HG03039 (cell line): ENCODE measurements at regions not wholly inside any gene's neighbourhood (a gene's known extent, or its start where the extent isn't known, plus 50 kb on each side); places are given as distances from the start of the nearest gene placed in this dataset.

Experiments used
- ATAC-seq: cut with Tn5 transposase; IDR thresholded peaks from one replicate; pipeline ENCODE4 v1.9.1; 2021; ENCODE audit warnings: mild to moderate bottlenecking, moderate library complexity; ENCODE audit not compliant: unreplicated experiment

- ATAC-seq = no peak
Observed at GRCh38 chr1:199033661-199034060, 394.8 kb downstream of the PTPRC start.

- ATAC-seq = no peak
Observed at GRCh38 chr1:199038156-199038555, 399.3 kb downstream of the PTPRC start.

GRCh38 chr1:199040076-199040905 is 401.5 kb downstream of the PTPRC start:
- no peak for ATAC-seq

GRCh38 chr1:199041173-199041914 is 402.5 kb downstream of the PTPRC start:
- ATAC-seq = peak; percentile 97

- ATAC-seq = no peak
Observed at GRCh38 chr1:199042193-199042592, 403.4 kb downstream of the PTPRC start.

GRCh38 chr1:199044191-199044590 is 405.4 kb downstream of the PTPRC start:
- no peak for ATAC-seq

GRCh38 chr1:199046618-199047017 is 407.8 kb downstream of the PTPRC start:
- no peak for ATAC-seq

- no peak for ATAC-seq
Observed at GRCh38 chr1:199054694-199055093, 415.9 kb downstream of the PTPRC start.

GRCh38 chr1:199057322-199057721 is 418.5 kb downstream of the PTPRC start:
- ATAC-seq = no peak

GRCh38 chr1:199058281-199058680 is 419.4 kb downstream of the PTPRC start:
- ATAC-seq = no peak

GRCh38 chr1:199064971-199065370 is 426.1 kb downstream of the PTPRC start:
- ATAC-seq = no peak

GRCh38 chr1:199067483-199067882 is 428.6 kb downstream of the PTPRC start:
- ATAC-seq = peak; percentile 94

- ATAC-seq = no peak
Observed at GRCh38 chr1:199071080-199071479, 432.2 kb downstream of the PTPRC start.

- no peak for ATAC-seq
Observed at GRCh38 chr1:199073166-199073565, 434.3 kb downstream of the PTPRC start.

- no peak for ATAC-seq
Observed at GRCh38 chr1:199075792-199076191, 437.0 kb downstream of the PTPRC start.

GRCh38 chr1:199079994-199080393 is 441.2 kb downstream of the PTPRC start:
- ATAC-seq = no peak

- peak; percentile 89 for ATAC-seq
Observed at GRCh38 chr1:199081739-199082138, 442.9 kb downstream of the PTPRC start.

- no peak for ATAC-seq
Observed at GRCh38 chr1:199082778-199083389, 444.0 kb downstream of the PTPRC start.

GRCh38 chr1:199083680-199084079 is 444.8 kb downstream of the PTPRC start:
- ATAC-seq = no peak

GRCh38 chr1:199084293-199084692 is 445.5 kb downstream of the PTPRC start:
- ATAC-seq = no peak

GRCh38 chr1:199085903-199086302 is 447.1 kb downstream of the PTPRC start:
- no peak for ATAC-seq

- ATAC-seq = no peak
Observed at GRCh38 chr1:199087144-199087543, 448.3 kb downstream of the PTPRC start.
